ENCODE measurements at regions not wholly inside any gene's neighbourhood (a gene's known extent, or its start where the extent isn't known, plus 50 kb on each side); places are given as distances from the start of the nearest gene placed in this dataset.

GRCh38 chr2:22199994-22200393, 1076.2 kb downstream of the TDRD15 start:
- DNase-seq, result no peak

DNA sequence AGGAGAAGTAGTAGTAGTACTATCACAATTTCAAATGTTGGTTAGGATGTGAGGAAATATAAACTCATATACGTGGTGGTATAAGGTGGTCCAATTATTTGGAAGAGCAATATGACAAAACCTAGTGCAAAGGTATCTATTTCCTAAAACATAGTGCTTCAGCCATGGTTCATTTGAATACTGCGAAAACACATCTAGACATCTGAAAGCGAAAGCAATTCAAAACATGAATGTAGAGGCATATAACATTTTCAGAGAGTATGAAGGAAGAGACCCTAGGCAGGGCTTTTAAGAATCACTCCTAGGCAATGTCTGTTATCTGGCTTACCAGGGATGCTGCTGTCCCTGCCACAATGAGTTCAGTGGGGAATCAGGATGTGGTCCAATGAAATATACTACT, 1085.8 kb downstream of the TDRD15 start:
- no peak for DNase-seq

DNA sequence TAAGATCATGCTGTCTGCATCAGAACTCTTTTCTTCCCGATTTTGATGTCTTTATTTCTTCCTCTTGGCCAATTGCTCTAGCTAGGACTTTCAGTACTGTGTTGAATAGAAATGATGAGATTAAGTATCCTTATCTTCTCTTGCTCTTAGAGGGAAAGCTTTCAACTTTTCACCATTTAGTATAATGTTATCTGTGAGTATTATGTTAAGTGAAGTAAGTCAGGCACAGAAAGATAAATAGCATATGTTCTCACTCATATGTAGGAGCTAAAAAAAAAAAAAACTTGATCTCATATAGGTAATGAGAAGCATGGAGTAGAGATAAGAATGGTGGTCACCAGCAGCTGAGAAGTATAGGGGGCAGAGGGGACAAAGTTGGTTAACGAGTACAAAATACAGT, 1089.5 kb downstream of the TDRD15 start:
- DNase-seq, result no peak

- DNase-seq, result no peak
Observed at GRCh38 chr2:22215517-22215916, 1091.7 kb downstream of the TDRD15 start.

GRCh38 chr2:22217881-22218280, 1094.1 kb downstream of the TDRD15 start:
- DNase-seq, result no peak

DNA sequence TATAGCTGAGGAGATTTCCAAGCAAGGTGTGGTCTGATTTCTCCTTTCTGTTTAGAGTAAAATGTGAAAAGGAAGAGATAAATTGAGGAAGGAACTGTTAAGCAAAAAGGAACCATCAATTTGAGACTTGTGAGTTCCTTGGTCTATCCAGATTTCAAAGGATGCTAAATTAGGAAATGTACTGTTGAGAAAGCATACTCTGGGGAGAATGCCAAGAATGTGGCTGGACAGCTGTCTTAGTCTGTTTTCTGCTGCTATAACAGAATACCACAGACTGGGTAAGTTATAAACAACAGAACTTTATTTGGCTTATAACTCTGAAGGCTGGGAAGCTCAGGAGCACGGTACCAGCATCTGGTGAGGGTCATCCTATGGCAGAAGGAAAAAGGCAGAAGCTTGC, 1097.2 kb downstream of the TDRD15 start:
- no peak for DNase-seq

DNA sequence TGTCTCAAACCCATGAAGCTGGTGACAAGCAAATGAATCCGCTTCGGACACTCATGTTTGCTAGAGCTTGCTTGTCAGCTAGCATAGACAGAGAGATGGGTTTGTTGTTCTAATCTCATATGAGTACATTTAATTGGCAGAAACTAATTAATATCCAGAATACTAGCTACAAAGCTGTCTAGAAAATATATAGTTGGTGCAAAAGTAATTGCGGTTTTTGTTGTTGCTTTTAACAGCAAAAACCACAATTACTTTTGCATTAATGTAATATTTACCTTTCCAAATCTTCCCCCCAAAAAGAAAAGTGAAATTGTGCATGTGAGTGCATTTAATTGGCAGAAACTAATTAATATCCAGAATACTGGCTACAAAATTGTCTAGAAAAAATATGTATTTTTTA, 1115.2 kb downstream of the TDRD15 start:
- DNase-seq, result no peak

DNA sequence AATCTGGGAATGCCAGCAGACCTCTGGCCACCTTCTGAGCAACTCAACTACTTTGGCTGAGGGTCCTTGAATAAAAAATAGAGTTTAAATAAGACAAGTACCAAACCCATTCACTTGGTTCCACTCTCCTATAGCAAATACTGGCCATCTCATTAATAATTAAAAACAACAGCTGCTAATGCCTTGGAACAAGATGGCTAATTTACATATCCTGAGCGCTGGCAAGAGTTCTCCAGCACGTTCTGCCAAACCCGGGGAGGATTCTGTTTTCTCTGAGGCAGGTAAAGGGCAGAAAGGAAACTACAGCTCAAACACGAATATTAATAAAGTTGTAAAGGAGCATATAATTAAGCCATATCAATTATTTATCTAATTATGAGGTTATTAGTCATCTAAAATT, 1123.7 kb downstream of the TDRD15 start:
- no peak for DNase-seq

DNA sequence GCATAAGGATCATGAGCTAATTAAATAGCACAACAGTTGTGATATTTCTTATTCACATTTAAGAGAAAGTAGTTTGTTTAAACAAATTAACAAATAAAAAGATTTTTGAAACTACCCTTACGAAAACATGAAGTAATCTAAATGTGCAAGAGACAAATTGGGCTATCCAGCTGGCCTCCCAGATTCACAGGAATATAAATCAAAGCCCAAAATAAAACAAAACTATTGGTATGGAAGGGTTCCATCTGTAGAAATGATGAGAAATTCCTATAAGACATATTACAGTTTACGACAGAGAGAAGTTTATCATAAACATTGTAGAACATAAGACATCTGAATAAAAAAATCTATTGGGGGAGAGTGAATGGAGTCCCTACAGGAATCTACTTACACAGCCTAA, 1125.1 kb downstream of the TDRD15 start:
- no peak for DNase-seq

GRCh38 chr2:22253171-22253570, 1129.4 kb downstream of the TDRD15 start:
- no peak for DNase-seq

DNA sequence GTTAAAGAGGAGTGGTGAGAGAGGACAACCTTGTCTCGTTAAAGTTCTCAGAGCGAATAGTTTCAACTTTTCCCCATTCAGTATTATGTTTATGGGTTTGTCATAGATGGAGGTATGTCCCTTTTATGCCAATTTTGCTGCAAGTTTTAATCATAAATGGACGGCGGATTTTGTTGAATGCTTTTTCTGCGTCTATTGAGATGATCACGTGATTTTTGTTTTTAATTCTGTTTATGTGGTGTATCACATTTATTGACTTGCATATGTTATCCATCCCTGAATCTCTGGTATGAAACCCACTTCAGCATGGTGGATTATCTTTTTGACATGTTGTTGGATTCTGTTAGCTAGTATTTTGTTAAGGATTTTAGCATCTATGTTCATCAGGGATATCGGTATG, 1123.8 kb upstream of the KLHL29 start:
- no peak for DNase-seq

GRCh38 chr2:22270341-22270740, 1114.6 kb upstream of the KLHL29 start:
- DNase-seq, result no peak

GRCh38 chr2:22273853-22274252, 1111.1 kb upstream of the KLHL29 start:
- no peak for DNase-seq

DNA sequence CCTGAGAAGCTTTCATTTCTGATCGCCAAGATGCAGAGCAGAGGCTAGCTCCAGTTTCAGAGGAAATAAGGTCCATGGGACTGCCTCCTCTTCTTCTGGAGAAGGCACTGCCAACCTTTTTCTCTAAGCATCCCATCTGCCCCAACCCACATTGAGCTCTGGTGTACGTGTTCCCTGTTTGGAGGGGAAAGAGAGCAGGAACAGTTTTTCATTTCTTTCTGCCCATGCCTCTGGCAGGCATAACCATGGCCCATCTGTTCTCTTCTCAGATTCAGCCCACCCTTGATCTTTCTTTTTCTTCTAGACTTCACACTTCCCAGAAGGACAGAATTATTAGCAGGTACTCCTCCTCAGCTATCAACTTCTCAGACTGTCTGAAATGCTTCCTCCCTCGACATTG, 1110.3 kb upstream of the KLHL29 start:
- peak in 1 of 51 donors; percentile 13 for DNase-seq

GRCh38 chr2:22276696-22277095, 1108.3 kb upstream of the KLHL29 start:
- no peak for DNase-seq

GRCh38 chr2:22279541-22279940, 1105.4 kb upstream of the KLHL29 start:
- DNase-seq, result no peak

GRCh38 chr2:22281033-22281432, 1103.9 kb upstream of the KLHL29 start:
- peak in 1 of 51 donors; percentile 5 for DNase-seq

DNA sequence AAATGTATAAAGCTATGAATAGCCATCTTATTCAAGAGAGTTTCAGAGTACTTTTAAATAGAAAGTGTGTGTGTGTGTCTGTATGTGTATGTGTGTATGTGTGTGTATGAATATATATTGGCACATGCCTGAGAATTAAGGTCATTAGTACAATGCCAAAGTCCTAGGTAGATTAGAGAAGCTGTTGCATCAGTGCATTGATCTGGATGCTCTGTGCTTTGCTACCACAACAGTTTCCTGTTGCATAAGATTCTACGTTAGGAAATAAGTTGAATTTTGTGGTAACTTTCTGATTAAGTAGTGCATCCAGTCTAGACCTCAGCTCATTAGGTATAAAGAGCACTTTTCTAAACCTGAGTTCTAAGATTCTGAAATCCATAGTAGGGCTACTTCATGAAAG, 1102.8 kb upstream of the KLHL29 start:
- DNase-seq, result no peak

GRCh38 chr2:22282916-22283315, 1102.1 kb upstream of the KLHL29 start:
- DNase-seq, result no peak

- no peak for DNase-seq
Observed at GRCh38 chr2:22283436-22283835, 1101.5 kb upstream of the KLHL29 start.

GRCh38 chr2:22290302-22290701, 1094.7 kb upstream of the KLHL29 start:
- no peak for DNase-seq

DNA sequence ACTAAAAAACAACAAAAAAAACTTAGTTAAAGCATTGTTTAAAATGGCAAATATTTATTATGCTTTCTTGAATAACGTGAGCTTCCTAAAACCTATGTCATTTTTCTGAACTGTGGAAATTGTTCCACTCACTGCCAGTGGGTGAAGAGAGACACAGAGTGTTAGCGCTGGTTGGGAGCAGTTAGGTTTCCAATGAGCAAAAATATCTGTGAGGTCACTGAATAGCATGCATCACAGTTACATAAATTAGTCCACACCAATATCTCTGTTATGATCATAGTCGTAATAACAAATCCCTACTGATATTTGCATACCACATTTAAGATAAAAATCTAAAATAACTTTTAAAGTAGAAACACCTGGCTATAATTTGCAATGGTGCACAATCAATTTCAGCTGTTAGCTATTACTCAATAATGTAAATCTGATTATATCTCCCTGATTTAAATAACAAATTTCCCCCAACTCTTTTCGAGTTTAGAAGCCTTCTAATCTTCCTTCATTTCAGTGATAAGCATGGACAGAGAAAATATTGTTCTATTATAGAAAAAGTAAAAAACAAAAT, 1094.0 kb upstream of the KLHL29 start:
- no peak for DNase-seq

GRCh38 chr2:22301228-22301627, 1083.8 kb upstream of the KLHL29 start:
- no peak for DNase-seq

DNA sequence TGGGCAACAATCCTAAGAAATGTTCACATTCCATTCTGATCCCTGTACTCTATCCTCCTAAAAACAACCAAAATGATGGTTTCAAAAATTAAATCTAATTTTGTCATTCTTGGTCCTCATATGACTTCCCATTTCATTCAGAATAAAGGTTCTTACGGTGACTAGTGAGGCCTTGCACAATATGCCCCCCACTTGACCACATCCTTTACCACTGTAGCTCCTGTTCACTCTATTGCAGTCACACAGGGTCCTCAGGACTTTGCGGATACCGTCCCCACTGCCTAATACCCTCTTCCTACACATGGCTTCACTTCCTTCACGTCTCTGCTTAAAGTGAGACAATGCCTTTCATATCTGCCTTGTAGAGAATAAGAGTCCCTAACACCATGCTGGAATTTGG, 1058.7 kb upstream of the KLHL29 start:
- no peak for DNase-seq

Measured in hypothalamus (tissue), 51 donors.